Mesothelial cell of epicardium (in vitro differentiated cells): ENCODE measurements at regions not wholly inside any gene's neighbourhood (a gene's known extent, or its start where the extent isn't known, plus 50 kb on each side); places are given as distances from the start of the nearest gene placed in this dataset.
"Not testable (repeated sequence)": the region's sequence is repeated elsewhere in the genome, so short reads cannot be mapped to it uniquely, and the experiment has no call there.

ENCODE experiments used
- DNase-seq, 2 experiments: peaks; one replicate each; pipeline ENCODE4 v3.0.0; 2021; ENCODE audit warnings: low spot score in 2 of 2; ENCODE audit not compliant: unreplicated experiment in 2 of 2
- H3K27ac Mint-ChIP-seq: 2 replicates; pipeline ENCODE4 v1.8.0; 2021; ENCODE audit warnings: mixed read lengths
- H3K27me3 Mint-ChIP-seq: 2 replicates; pipeline ENCODE4 v1.8.0; 2021; ENCODE audit warnings: low read depth, mixed read lengths
- H3K36me3 Mint-ChIP-seq: 2 replicates; pipeline ENCODE4 v1.8.0; 2021; ENCODE audit warnings: mixed read lengths
- H3K4me1 Mint-ChIP-seq: 2 replicates; pipeline ENCODE4 v1.8.0; 2021; ENCODE audit warnings: mixed read lengths
- H3K4me3 Mint-ChIP-seq: 2 replicates; pipeline ENCODE4 v1.8.0; 2021; ENCODE audit warnings: mild to moderate bottlenecking, moderate library complexity, mixed read lengths
- H3K9me3 Mint-ChIP-seq: 2 replicates; pipeline ENCODE4 v1.8.0; 2021; ENCODE audit warnings: mixed read lengths
- CTCF ChIP-seq: fragments of 200-600 bp; sonication (generic); IDR thresholded peaks from one replicate; pipeline ENCODE4 v1.5.0; 2021; ENCODE audit warnings: antibody characterized with exemption; ENCODE audit not compliant: unreplicated experiment

GRCh38 chr4:187493661-187494060 is 501.9 kb upstream of the ZFP42 start:
- TF ChIP-seq CTCF: no peak
- H3K27me3 Mint-ChIP-seq: no peaks in the 10 kb centered on the region
- no peak overlapping the region for H3K4me3 Mint-ChIP-seq
- H3K4me1 Mint-ChIP-seq: peaks cover 6% of the 10 kb centered on the region
- no peak for DNase-seq
- no peak overlapping the region for H3K27ac Mint-ChIP-seq
- H3K36me3 Mint-ChIP-seq: peaks cover 4% of the 10 kb centered on the region
- peaks cover 13% of the 10 kb centered on the region for H3K9me3 Mint-ChIP-seq

GRCh38 chr4:187499956-187500355 is 495.6 kb upstream of the ZFP42 start:
- Mint-ChIP-seq H3K9me3 (no peaks in the 10 kb centered on the region), H3K4me1 (peaks cover 31% of the 10 kb centered on the region), H3K27me3 (no peaks in the 10 kb centered on the region), H3K36me3 (no peaks in the 10 kb centered on the region), H3K4me3 (no peak overlapping the region), H3K27ac (no peak overlapping the region)
- DNase-seq: no peak
- TF ChIP-seq CTCF: no peak

DNA sequence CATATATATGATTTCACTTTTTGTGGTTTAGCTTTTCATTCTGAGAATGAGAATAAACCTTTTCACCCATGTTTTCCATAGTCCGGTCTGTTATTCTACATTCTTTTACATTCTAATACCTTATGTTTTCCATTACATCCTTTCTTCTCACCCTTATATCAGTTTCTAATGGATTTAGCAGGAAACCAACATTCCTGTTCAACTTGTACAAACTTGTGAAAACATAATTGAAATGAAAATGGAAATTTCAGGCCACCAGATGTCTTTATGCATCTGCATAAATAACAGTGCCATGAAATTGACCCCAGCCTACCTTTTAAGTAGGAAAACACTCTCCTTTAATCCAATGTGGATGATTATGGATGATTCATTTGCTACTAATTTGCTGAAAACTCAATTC is 494.8 kb upstream of the ZFP42 start:
- Mint-ChIP-seq H3K36me3 (no peaks in the 10 kb centered on the region), H3K4me3 (no peak overlapping the region), H3K9me3 (no peaks in the 10 kb centered on the region), H3K27me3 (no peaks in the 10 kb centered on the region), H3K27ac (no peak overlapping the region), H3K4me1 (peaks cover 31% of the 10 kb centered on the region)
- TF ChIP-seq CTCF: no peak
- no peak for DNase-seq

GRCh38 chr4:187501731-187502130 is 493.8 kb upstream of the ZFP42 start:
- DNase-seq: no peak
- TF ChIP-seq CTCF: no peak
- Mint-ChIP-seq H3K4me1 (peaks cover 26% of the 10 kb centered on the region), H3K4me3 (no peak overlapping the region), H3K36me3 (no peaks in the 10 kb centered on the region), H3K27ac (no peak overlapping the region), H3K9me3 (peaks cover 2% of the 10 kb centered on the region), H3K27me3 (no peaks in the 10 kb centered on the region)

- Mint-ChIP-seq H3K36me3 (no peaks in the 10 kb centered on the region), H3K9me3 (peaks cover 10% of the 10 kb centered on the region), H3K4me3 (peak overlapping the region; percentile 1), H3K4me1 (peaks cover 24% of the 10 kb centered on the region), H3K27me3 (peaks cover 4% of the 10 kb centered on the region), H3K27ac (no peak overlapping the region)
- no peak for DNase-seq
- no peak for TF ChIP-seq CTCF
These were observed 490.4 kb upstream of the ZFP42 start for GRCh38 chr4:187504974-187505797.

- H3K4me3 Mint-ChIP-seq, H3K9me3 Mint-ChIP-seq, H3K36me3 Mint-ChIP-seq, H3K27ac Mint-ChIP-seq, DNase-seq, H3K27me3 Mint-ChIP-seq: not testable (repeated sequence)
- H3K4me1 Mint-ChIP-seq: peaks cover 19% of the 10 kb centered on the region
These were observed 489.8 kb upstream of the ZFP42 start for GRCh38 chr4:187505798-187506141.
